Type B pancreatic cell (in vitro differentiated cells): ENCODE measurements at regions not wholly inside any gene's neighbourhood (a gene's known extent, or its start where the extent isn't known, plus 50 kb on each side); places are given as distances from the start of the nearest gene placed in this dataset.

Source experiments
- DNase-seq: peaks from one replicate; pipeline ENCODE4 v3.0.0; 2021; ENCODE audit warnings: mixed read lengths; ENCODE audit not compliant: unreplicated experiment; ENCODE audit errors: extremely low spot score
- H3K27ac Mint-ChIP-seq: 2 replicates; pipeline ENCODE4 v1.8.0; 2021; ENCODE audit warnings: mild to moderate bottlenecking, mixed read lengths
- H3K27me3 Mint-ChIP-seq: 2 replicates; pipeline ENCODE4 v1.8.0; 2021; ENCODE audit warnings: mixed read lengths
- H3K36me3 Mint-ChIP-seq: 2 replicates; pipeline ENCODE4 v1.8.0; 2021; ENCODE audit warnings: mixed read lengths
- H3K4me1 Mint-ChIP-seq: one replicate; pipeline ENCODE4 v1.8.0; 2021; ENCODE audit warnings: mixed read lengths; ENCODE audit not compliant: unreplicated experiment
- H3K4me3 Mint-ChIP-seq: 2 replicates; pipeline ENCODE4 v1.8.0; 2021; ENCODE audit warnings: mild to moderate bottlenecking, mixed read lengths
- H3K9me3 Mint-ChIP-seq: 2 replicates; pipeline ENCODE4 v1.8.0; 2021; ENCODE audit warnings: mixed read lengths
- CTCF ChIP-seq: fragments of 200-600 bp; sonication (generic); conservative IDR thresholded peaks from 2 replicates; pipeline ENCODE4 v1.5.0; 2021; ENCODE audit warnings: antibody characterized with exemption, mild to moderate bottlenecking

DNA sequence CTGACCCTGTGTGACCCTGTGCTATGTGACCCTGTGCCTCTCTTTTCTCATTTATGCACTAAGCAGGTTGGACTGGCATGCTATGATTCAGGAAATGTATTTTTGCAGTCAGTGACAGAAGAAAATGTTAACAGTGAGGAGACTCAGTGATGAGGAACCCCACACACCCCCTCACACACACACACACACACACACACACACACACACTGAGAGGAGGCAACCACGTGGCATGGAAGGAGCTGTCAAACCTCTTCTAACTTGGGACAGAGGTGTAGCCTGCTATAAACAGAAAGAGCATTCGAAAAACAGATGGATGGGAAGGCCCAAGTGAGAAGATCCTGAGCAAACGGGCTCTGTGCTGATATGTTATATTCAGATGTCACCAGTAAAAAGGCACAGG, 57.9 kb upstream of the GRIA1 start:
- DNase-seq: no peak
- no peaks in the 10 kb centered on the region for H3K36me3 Mint-ChIP-seq
- no peaks in the 10 kb centered on the region for H3K4me1 Mint-ChIP-seq
- H3K27me3 Mint-ChIP-seq: peaks cover 12% of the 10 kb centered on the region
- H3K27ac Mint-ChIP-seq: no peak overlapping the region
- no peak for TF ChIP-seq CTCF
- H3K4me3 Mint-ChIP-seq: no peak overlapping the region
- no peaks in the 10 kb centered on the region for H3K9me3 Mint-ChIP-seq

GRCh38 chr5:153437251-153437650, 53.2 kb upstream of the GRIA1 start:
- no peak for TF ChIP-seq CTCF
- no peak for DNase-seq
- Mint-ChIP-seq H3K27me3 (peaks cover 7% of the 10 kb centered on the region), H3K27ac (no peak overlapping the region), H3K4me1 (peaks cover 6% of the 10 kb centered on the region), H3K36me3 (no peaks in the 10 kb centered on the region), H3K9me3 (no peaks in the 10 kb centered on the region), H3K4me3 (no peak overlapping the region)

- no peak for TF ChIP-seq CTCF
- no peak overlapping the region for H3K27ac Mint-ChIP-seq
- peaks cover 4% of the 10 kb centered on the region for H3K27me3 Mint-ChIP-seq
- no peaks in the 10 kb centered on the region for H3K36me3 Mint-ChIP-seq
- no peak overlapping the region for H3K4me3 Mint-ChIP-seq
- H3K9me3 Mint-ChIP-seq: no peaks in the 10 kb centered on the region
- H3K4me1 Mint-ChIP-seq: peaks cover 6% of the 10 kb centered on the region
- DNase-seq: no peak
Measured at GRCh38 chr5:153439130-153439529, 51.3 kb upstream of the GRIA1 start.
